WERI-Rb-1 (cell line): ENCODE measurements at regions not wholly inside any gene's neighbourhood (a gene's known extent, or its start where the extent isn't known, plus 50 kb on each side); places are given as distances from the start of the nearest gene placed in this dataset.
"Not testable (repeated sequence)": the region's sequence is repeated elsewhere in the genome, so short reads cannot be mapped to it uniquely, and the experiment has no call there.

ENCODE experiments used
- DNase-seq: peaks from one replicate; pipeline ENCODE4 v3.0.0-alpha.2; 2020
- H3K27ac ChIP-seq: fragments of 250-450 bp; sonication (Bioruptor Pico); 2 replicates; pipeline ENCODE4 v1.5.1; 2020; ENCODE audit warnings: mild to moderate bottlenecking, moderate library complexity
- H3K27me3 ChIP-seq: fragments of 250-450 bp; sonication (Bioruptor Pico); 2 replicates; pipeline ENCODE4 v1.5.1; 2021; ENCODE audit warnings: mild to moderate bottlenecking, low read depth, moderate library complexity; ENCODE audit not compliant: insufficient read depth, severe bottlenecking
- H3K36me3 ChIP-seq: fragments of 250-450 bp; sonication (Bioruptor Pico); 2 replicates; pipeline ENCODE4 v1.5.1; 2020; ENCODE audit warnings: mild to moderate bottlenecking, moderate library complexity
- H3K4me3 ChIP-seq: 2 replicates; pipeline ENCODE4 v1.5.1; 2011; ENCODE audit warnings: low read depth, mild to moderate bottlenecking, control low read depth, low read length
- H3K9me3 ChIP-seq: fragments of 250-450 bp; sonication (Bioruptor Pico); 2 replicates; pipeline ENCODE4 v1.5.1; 2021; ENCODE audit warnings: mild to moderate bottlenecking, moderate library complexity; ENCODE audit not compliant: severe bottlenecking
- TF ChIP-seq, protein P1 (sequence below): IDR thresholded peaks from 2 replicates; pipeline ENCODE4 v1.5.1; 2011; ENCODE audit warnings: low read depth, mild to moderate bottlenecking, control low read depth, inconsistent platforms, low read length

GRCh38 chr13:71360041-71360440 lies 507.0 kb downstream of the DACH1 start:
- Histone ChIP-seq H3K4me3 (no peak overlapping the region), H3K27ac (no peak overlapping the region), H3K9me3 (no peaks in the 10 kb centered on the region), H3K27me3 (no peaks in the 10 kb centered on the region), H3K36me3 (no peaks in the 10 kb centered on the region)
- TF ChIP-seq, protein P1, sequence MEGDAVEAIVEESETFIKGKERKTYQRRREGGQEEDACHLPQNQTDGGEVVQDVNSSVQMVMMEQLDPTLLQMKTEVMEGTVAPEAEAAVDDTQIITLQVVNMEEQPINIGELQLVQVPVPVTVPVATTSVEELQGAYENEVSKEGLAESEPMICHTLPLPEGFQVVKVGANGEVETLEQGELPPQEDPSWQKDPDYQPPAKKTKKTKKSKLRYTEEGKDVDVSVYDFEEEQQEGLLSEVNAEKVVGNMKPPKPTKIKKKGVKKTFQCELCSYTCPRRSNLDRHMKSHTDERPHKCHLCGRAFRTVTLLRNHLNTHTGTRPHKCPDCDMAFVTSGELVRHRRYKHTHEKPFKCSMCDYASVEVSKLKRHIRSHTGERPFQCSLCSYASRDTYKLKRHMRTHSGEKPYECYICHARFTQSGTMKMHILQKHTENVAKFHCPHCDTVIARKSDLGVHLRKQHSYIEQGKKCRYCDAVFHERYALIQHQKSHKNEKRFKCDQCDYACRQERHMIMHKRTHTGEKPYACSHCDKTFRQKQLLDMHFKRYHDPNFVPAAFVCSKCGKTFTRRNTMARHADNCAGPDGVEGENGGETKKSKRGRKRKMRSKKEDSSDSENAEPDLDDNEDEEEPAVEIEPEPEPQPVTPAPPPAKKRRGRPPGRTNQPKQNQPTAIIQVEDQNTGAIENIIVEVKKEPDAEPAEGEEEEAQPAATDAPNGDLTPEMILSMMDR: no peak
- DNase-seq: no peak

DNA sequence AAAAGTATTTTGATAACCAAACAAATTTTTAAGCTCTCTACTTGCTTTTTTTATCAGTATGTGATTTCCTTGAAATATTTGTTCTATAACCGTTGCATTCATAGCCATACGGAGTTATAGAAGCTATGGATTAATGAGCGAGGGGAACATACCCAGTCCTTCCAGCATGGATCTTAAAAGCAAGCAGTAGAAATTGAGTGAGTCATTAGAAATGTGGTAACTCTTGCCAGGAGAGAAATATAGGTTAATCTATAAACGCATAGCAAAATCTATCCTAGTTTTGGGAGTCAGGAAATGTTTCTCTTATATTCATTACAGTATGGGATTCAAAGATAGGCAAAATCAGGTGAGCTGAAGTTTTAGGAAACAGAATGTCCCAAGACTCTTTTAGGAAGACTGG lies 507.4 kb downstream of the DACH1 start:
- no peak overlapping the region for H3K27ac ChIP-seq
- H3K36me3 ChIP-seq: no peaks in the 10 kb centered on the region
- no peaks in the 10 kb centered on the region for H3K27me3 ChIP-seq
- no peaks in the 10 kb centered on the region for H3K9me3 ChIP-seq
- DNase-seq: no peak
- no peak overlapping the region for H3K4me3 ChIP-seq
- TF ChIP-seq, protein P1: no peak

DNA sequence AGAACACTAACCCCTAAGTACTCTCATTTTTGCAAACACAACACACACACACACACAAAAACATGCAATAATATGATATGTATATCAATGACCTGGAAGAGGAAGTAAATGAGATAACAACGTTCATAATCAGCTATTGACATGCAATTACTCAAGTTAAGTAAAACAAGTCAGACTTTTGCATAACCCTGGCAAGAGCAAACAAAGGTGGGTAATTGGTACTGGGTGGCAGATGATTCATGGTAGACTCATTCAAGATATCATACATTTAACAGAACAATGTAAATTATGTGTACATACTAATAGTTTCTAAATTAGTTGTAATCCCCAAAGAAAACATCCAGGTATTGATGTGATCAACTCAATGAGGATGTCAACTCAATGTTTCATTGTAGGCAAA lies 508.8 kb downstream of the DACH1 start:
- H3K27me3 ChIP-seq: no peaks in the 10 kb centered on the region
- H3K9me3 ChIP-seq: no peaks in the 10 kb centered on the region
- H3K4me3 ChIP-seq: no peak overlapping the region
- no peak overlapping the region for H3K27ac ChIP-seq
- no peak for DNase-seq
- TF ChIP-seq, protein P1: no peak
- H3K36me3 ChIP-seq: no peaks in the 10 kb centered on the region

DNA sequence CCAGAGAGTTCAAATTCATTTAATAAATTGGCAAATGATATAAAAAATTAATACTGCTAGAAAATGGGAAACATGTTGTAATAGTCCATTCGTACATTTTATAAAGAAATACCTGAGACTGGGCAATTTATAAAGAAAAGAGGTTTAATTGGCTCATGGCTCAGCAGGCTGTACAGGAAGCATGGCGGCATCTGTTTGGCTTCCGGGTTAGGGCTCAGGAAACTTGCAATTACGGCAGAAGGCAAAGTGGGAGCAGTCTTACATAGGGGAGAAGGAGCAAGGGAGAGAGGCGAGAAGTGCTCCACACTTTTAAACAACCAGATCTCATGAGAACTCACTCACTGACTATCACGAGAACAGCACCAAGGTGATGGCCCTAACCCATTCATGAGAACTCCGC lies 512.0 kb downstream of the DACH1 start:
- no peaks in the 10 kb centered on the region for H3K9me3 ChIP-seq
- H3K36me3 ChIP-seq: no peaks in the 10 kb centered on the region
- no peaks in the 10 kb centered on the region for H3K27me3 ChIP-seq
- DNase-seq: no peak
- H3K4me3 ChIP-seq: no peak overlapping the region
- no peak overlapping the region for H3K27ac ChIP-seq
- TF ChIP-seq, protein P1: no peak

DNA sequence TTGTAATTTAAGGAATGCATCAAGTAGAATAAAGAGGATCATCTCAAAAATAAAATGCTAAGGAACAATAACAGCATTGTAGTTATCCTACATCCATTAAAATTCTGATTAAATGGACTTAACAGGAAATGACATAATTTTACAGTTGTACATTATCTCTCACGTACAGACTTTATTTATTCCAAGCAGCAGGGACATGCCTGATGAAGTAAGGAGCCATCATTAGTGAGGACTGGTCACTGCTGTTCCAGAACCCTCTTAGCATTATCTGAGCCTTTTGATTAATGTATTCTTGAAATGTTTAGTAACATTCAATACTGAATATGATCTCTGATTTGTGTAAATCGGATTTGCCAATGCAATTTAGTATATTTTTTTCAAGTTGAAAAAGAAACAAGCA lies 516.1 kb downstream of the DACH1 start:
- Histone ChIP-seq H3K4me3 (no peak overlapping the region), H3K27ac (no peak overlapping the region), H3K36me3 (no peaks in the 10 kb centered on the region), H3K9me3 (no peaks in the 10 kb centered on the region), H3K27me3 (no peaks in the 10 kb centered on the region)
- TF ChIP-seq, protein P1: no peak
- DNase-seq: no peak

- H3K4me3 ChIP-seq, H3K27me3 ChIP-seq, H3K9me3 ChIP-seq, DNase-seq, H3K36me3 ChIP-seq, H3K27ac ChIP-seq: not testable (repeated sequence)
These were observed 521.1 kb downstream of the DACH1 start for GRCh38 chr13:71345856-71346255.

DNA sequence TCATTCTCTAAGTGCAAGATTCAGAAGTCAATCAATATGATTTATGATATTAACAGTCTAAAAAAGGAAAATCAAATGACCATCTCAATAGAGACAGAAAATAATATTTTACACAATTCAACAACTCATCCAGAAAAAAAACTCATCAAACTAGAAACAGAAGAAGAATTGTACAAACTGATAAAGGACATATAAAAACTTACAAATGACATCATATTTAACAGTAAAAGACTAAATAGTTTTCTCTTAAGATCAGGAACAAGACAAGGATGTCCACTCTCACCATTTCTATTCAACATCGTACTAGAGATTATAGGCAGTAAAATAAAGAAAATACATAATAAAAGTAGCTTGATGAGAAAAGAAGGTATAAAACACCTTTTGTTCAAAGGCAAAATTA lies 527.3 kb downstream of the DACH1 start:
- H3K4me3 ChIP-seq: no peak overlapping the region
- H3K9me3 ChIP-seq: no peaks in the 10 kb centered on the region
- no peaks in the 10 kb centered on the region for H3K36me3 ChIP-seq
- no peak overlapping the region for H3K27ac ChIP-seq
- no peak for DNase-seq
- H3K27me3 ChIP-seq: no peaks in the 10 kb centered on the region
- TF ChIP-seq, protein P1: no peak
